Transverse colon (tissue), 3 donors: ENCODE measurements at regions not wholly inside any gene's neighbourhood (a gene's known extent, or its start where the extent isn't known, plus 50 kb on each side); places are given as distances from the start of the nearest gene placed in this dataset.

ENCODE experiments used
- POLR2A ChIP-seq: fragments of 450-650 bp; IDR thresholded peaks from one replicate; pipeline ENCODE4 v1.6.1; 2016; ENCODE audit warnings: antibody characterized with exemption, mild to moderate bottlenecking, moderate library complexity
- TF ChIP-seq, protein P1 (sequence below), 5 experiments: fragments of 200-600 bp in 3 of 5; fragments of 450-650 bp in 2 of 5; sonication (generic) in 3 of 5; IDR thresholded peaks; 1 replicate in 2 of 5; 2 replicates in 3 of 5; pipeline ENCODE4 v1.5.1; 2016 to 2017; ENCODE audit warnings: antibody characterized with exemption in 5 of 5, inconsistent platforms in 3 of 5, mild to moderate bottlenecking in 2 of 5, moderate library complexity in 1 of 5

DNA sequence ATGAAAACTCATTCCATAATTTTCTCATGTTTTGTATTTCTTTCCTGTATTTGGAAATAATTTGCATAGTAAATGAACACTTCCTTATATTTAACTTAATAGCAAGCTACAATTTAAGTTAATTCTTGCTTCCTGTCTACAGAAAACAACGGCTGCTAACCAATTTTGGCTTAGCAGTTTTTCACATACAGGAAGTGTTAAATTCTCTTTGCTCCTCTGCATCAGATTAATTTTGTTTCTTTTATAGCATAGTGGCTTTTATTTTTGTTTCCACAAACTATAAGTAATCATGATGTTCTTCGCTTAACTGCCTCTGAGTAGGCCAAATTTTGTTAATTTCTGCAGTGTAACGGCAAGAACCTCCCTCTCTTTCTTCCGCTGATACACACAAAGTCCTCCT is 182.9 kb downstream of the ALX1 start:
- TF ChIP-seq, protein P1, sequence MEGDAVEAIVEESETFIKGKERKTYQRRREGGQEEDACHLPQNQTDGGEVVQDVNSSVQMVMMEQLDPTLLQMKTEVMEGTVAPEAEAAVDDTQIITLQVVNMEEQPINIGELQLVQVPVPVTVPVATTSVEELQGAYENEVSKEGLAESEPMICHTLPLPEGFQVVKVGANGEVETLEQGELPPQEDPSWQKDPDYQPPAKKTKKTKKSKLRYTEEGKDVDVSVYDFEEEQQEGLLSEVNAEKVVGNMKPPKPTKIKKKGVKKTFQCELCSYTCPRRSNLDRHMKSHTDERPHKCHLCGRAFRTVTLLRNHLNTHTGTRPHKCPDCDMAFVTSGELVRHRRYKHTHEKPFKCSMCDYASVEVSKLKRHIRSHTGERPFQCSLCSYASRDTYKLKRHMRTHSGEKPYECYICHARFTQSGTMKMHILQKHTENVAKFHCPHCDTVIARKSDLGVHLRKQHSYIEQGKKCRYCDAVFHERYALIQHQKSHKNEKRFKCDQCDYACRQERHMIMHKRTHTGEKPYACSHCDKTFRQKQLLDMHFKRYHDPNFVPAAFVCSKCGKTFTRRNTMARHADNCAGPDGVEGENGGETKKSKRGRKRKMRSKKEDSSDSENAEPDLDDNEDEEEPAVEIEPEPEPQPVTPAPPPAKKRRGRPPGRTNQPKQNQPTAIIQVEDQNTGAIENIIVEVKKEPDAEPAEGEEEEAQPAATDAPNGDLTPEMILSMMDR (IDR thresholded peaks at IDR 0.05) = no peak
- TF ChIP-seq POLR2A = no peak
